SH-SY5Y (cell line): ENCODE measurements at regions not wholly inside any gene's neighbourhood (a gene's known extent, or its start where the extent isn't known, plus 50 kb on each side); places are given as distances from the start of the nearest gene placed in this dataset.

Source experiments
- GATA2 ChIP-seq: IDR thresholded peaks from 2 replicates; pipeline ENCODE4 v1.6.1; 2011; ENCODE audit warnings: mild to moderate bottlenecking, low read depth, low read length
- GATA3 ChIP-seq: IDR thresholded peaks from 2 replicates; pipeline ENCODE4 v1.6.1; 2011; ENCODE audit warnings: low read depth, mild to moderate bottlenecking, low read length, moderate library complexity

DNA sequence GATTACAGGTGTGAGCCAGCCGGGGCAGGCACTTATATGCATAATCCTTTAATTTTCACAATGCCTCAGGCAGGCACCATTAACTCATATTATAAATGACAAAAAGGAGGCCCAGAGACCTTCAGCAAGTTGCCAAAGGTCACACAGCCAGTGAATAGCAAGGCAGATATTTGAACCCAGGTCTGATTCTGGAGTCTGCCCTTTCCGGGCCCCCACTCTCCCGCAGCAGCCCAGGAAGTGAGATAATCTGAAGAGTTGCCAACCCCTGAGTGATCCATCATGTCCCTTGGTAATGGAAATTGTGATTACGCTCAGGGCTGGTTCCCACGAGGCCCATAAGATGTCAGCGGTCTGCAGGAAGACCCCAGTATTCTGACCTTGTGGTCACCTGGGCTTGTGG, 95.3 kb upstream of the MED13L start:
- no peak for TF ChIP-seq GATA3
- no peak for TF ChIP-seq GATA2

DNA sequence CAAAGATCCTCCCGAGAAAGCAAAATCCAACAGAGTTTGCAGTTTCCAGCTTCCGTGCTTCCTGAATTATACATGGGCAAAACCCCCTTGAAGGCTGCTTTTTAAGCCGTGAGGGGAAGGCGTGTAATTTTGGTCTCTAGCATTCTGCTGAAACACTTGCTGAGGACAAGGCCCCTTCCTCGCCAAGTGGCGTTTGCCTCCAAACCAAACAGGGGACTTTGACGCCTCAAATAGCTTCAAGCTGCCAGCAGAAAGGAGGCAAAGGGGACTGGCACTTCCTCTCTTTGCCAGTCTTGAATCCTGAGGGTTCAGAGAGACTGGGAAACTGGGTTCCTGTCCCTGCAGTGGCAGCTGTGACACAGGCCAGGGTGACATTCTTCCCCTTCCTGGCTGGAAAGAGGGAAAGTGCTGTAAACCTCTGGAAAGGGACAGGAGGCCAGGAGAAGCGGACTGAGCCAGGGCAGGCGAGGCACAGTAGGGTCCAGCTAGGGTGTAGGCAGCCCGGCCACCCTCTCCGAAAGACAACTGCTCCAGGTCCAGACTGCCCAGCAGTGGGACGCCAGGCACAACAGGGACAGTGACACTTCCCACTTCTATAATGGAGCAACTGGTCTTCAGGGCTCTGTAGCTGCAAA, 96.2 kb upstream of the MED13L start:
- TF ChIP-seq GATA3 (no peak), GATA2 (no peak)

DNA sequence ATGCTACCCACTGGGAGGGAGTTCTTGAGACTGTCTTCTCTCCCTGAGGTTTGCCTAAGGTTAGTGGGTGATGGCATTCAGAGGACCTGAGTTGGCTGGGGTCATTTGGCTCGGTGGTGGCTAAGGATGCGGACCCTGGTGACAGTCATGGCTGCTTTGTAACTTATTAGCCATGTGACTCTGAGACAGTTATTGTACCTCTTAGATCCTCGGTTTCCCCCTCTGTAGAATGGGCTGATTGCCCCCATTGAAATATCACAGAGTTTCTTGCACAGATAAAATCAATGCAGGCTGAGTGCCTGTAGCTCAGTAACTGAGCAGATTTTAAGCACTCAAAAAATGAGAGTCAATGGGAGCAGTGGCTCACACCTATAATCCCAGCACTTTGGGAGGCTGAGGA, 96.7 kb upstream of the MED13L start:
- TF ChIP-seq GATA3 (no peak), GATA2 (0 out of 2 replicates have a peak, but pooled peaks have one; percentile 18)

DNA sequence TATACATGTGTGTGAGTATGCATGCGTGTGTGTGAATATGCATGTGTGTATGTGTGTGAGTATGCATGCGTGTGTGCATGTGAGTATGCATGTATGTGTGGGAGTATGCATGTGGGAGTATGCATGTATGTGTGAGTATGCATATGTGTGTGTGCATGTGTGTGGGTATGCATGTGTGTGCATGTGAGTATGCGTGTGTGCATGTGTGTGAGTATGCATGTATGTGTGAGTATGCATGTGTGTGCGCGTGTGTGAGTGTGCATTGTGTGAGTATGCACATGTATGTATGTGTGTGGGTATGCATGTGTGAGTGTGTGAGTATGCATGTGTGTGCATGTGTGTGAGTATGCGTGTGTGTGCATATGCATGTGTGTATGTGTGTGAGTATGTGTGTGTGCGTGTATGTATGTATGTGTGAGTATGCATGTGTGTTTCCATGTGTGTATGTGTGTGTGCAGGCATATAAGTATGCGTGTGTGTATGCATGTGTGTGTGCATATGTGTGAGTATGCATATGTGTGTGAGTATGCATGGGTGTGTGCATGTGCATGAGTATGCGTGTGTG, 97.9 kb upstream of the MED13L start:
- TF ChIP-seq GATA3 (no peak), GATA2 (no peak)

DNA sequence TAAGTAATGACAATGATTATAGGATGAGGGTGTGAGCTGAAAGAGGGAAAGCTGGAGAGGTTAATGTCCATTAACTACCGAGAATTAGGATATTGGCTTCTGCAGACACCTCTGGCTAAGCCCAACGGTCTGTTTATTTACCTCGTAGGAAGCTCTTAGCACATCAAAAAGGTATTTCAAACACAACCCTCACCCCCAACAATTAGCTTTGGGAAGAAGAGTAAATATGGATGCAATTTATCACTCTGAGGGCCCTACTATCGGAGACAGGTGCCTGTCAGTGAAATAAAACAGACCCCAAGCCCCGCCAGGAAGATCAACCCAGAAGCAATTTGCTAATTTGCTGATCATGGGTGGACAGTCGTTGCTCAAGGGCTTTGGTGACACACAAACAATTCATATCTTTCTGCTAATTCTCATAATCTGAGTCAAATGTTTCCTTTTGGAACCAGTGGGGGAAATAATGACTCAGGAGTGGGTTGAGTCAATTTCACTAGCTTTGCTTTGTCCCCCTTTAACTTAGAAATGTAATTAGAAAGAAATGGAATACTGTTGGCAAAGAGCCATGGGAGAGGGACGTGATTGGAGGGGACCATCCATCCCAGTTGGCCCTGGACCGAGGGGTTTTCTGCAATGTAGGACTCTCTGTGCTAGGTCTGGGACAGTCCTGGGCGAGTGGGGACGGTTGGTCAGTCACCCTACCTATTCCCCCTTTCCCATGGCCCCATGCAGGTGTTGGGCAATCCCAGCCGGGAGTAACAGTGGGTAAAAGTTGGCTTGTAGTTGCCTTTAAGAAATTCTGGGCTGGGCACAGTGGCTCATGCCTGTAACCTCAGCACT, 99.1 kb upstream of the MED13L start:
- no peak for TF ChIP-seq GATA3
- TF ChIP-seq GATA2 = peak; percentile 86

DNA sequence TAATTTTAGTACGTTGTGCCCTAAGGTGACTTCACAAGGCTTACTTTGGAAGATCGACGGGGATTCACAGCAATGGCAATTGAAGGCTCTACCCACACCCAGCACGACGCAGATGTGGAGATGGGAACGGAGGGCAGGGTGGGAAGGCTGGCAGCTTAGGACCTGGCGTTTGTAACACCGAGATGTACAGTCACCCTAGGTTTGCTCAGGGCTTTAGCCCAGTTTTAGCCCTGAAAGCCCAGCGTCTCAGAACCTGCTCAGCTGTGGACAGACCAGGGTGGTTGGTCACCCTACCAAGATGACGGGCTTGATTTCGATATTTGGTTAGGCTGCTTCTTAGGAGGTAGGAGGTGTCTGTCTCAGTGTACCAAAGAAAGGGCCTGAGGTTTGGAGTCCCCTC, 100.5 kb upstream of the MED13L start:
- no peak for TF ChIP-seq GATA3

DNA sequence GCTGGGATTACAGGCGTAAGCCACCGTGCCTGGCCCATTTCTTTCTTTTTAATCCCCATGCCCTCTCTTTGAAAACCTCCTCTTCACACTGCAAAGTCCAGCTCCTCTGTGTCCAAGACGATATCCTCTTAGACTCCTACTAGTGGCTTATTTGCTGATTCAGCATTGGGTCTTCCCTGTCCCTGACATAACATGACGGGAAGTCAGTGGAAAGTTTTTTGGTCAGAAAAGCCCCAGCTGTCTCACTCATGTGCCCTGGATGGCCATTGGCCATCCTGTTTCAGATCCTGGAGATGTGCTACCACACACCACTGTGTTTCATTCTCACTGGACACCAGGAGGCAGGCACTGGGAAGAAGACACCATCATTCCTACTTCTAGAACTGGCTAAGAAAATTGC, 102.6 kb upstream of the MED13L start:
- no peak for TF ChIP-seq GATA2
- TF ChIP-seq GATA3 = no peak

DNA sequence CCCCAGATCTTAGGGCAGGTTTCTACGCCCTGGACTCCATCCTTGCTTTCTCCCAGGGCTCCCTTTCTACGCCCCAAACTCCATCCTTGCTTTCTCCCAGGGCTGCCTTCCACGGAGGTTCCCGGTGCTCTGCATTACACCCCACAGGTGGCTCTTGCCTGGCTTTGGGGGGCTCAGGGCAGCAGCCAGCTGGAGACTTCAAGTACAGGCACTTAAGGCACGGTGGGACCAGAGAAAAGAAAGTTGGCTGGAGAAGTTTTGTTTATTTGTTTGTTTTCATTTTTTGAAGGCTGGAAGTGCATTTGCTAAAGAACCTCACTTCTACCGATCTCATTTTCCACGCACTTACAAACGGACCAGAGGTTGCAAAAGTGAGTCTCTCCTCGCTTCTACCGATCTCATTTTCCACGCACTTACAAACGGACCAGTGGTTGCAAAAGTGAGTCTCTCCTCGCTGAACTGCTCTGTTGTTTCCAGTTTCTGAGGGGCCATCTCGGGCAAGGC, 103.8 kb upstream of the MED13L start:
- TF ChIP-seq GATA3 (no peak), GATA2 (no peak)

DNA sequence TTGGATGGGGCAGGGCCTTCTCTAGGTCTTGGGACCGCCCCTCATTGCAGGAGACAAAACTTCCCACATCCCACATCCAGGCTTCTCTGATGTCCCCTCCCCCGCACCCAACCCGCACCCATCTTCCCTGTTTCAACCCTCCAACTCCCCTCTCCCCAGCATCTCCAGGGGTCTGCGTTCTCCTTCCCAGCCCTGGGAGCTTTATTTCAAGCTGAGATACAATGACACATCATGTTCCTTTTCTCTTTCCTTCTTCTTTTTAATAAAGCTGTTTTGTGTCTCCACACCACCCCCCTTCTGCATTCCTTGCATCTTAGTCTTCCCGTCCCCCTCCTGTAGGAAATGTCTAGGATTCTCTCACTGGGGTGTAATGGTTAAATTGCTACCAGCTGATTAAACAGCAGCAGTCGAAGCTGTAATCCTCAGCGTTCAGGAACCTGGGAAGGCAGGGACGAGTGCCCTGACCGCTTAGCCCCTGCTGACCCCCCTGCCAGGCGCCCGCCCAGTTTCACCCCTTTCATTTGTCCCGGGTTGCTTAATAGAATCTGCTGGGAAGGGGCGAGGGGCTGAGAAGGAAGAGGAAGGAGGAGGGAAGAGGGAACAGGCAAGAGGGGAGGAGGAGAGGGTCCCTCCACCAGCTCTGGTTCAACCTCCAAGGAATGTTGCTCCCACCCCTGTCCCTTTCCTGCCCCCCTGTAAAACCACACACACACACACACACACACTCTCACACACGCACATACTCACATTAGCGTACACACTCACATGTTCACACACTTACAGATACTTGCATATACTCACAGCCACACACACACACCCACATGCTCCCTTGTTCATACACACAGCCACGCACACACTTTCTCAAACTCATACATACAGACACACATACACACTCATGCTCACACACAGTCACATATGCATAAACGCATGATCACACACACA, 104.5 kb upstream of the MED13L start:
- TF ChIP-seq GATA2 = no peak
- no peak for TF ChIP-seq GATA3

DNA sequence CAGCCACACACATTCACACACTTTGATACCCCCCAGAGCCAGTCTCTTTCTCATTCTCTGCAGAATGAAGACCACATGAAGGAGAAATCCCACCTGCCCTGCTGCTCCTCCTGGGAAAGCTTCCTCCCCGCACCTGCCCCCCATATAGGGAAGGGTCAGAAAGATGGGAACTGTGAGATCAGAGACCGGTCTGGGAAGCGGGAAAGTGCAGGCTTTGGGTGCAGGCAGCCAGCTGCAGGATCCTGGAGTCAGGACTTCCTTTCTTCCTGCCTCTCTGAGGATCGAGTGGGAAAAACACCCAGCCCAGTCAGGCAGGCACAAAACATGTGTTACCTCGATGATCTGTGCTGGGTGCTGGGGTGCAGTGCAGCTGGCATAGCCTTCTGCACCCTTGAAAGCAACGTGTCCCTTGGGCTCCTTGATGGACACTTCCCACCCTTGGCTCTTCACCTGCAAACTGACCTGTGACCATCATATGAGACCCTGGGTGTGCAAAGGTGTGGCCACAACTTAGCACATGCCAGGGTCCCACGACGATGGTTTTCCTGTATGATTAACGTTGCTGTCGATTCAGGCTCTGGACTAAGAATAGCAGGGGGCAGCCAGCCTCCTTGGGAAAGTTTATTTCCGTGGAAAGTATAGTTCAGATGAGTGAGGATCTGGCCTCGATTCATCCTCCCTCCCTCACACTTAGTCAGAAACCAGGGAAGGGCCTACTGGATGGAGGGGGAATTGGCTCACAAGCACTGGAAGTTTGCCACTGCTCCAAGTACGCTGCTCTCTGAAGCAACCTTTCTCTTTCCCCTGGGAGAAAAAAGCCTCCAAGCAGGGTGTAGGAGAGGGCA, 105.4 kb upstream of the MED13L start:
- TF ChIP-seq GATA3 (no peak), GATA2 (no peak)

DNA sequence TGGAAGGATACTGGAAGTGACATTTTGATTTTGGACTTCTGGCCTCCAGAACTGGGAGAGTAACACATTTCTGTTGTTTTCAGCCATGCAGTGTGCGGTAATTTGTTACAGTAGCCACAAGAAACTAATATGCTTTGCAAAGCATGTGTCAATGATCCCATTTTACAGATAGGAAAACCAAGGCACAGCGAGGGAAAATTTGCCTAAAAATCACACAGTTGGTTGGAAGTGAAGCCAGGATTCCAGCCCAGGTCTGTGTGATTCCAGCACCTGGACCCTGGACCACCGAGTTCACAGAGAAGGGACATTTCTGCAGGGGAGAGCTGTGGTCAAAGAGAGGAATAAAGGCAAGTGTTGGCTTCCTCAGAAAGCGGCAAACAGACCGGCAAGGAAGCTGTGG, 106.7 kb upstream of the MED13L start:
- TF ChIP-seq GATA3 = no peak
- TF ChIP-seq GATA2 = no peak

DNA sequence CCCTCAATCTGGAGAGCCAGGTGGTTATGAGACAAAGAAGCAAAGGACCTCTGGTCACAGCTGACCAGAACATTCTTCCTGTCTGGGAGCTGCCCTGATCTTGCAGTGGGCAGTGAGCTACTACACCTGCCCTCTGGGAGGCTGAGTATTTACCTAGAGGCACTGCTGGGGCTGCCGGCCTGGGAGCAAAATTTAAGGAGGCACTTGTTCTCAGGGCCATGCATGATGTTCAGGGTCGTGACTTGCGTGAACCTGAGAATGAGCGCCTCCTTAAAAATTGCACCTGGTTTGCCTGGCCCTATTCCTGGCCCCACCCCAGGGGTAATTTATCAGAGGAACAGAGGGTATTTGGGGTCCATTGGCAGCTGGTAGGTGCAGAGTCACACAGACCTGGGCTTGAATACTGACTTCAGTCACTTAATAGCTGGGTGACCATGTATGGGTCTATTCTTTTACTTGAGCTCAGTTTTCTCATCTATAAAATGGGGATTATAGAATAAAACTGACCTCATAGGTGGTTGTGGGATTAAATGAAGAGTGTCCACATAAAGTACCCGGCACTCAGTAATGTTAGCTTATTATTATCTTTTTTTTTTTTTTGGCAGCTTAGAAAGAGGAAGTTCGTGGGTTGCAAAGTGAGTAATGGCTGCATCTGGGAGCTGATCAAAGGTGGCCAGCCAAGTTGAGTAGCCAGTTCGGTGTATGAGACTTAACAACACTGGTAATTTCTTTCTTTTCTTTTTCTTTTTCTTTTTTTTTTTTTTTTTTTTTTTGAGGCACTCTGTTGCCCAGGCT, 107.4 kb upstream of the MED13L start:
- TF ChIP-seq GATA2 (no peak), GATA3 (no peak)
